ENCODE measurements at regions not wholly inside any gene's neighbourhood (a gene's known extent, or its start where the extent isn't known, plus 50 kb on each side); places are given as distances from the start of the nearest gene placed in this dataset.

GRCh38 chr5:67543720-67544270, 347.2 kb upstream of the CD180 start:
- TF ChIP-seq POLR2AphosphoS5 (IDR thresholded peaks at IDR 0.05) (no peak), CTCF (IDR thresholded peaks at IDR 0.05) (no peak), EP300 (IDR thresholded peaks at IDR 0.05) (no peak), POLR2A (IDR thresholded peaks at IDR 0.05) (no peak)

All from stomach (tissue), 4 donors.